GM23338 (cell line): ENCODE measurements at regions not wholly inside any gene's neighbourhood (a gene's known extent, or its start where the extent isn't known, plus 50 kb on each side); places are given as distances from the start of the nearest gene placed in this dataset.

Experiments used
- CREB1 ChIP-seq: fragments of 250-450 bp; sonication (Bioruptor Pico); IDR thresholded peaks from 2 replicates; pipeline ENCODE4 v1.5.0; 2020; ENCODE audit warnings: low read depth, mild to moderate bottlenecking, moderate library complexity
- EZH2 ChIP-seq: fragments of 200-600 bp; sonication (generic); IDR thresholded peaks from one replicate; pipeline ENCODE4 v1.8.0; 2017; ENCODE audit warnings: antibody characterized with exemption, mild to moderate bottlenecking, low read depth; ENCODE audit not compliant: unreplicated experiment
- EZH2phosphoT487 ChIP-seq: fragments of 200-600 bp; sonication (generic); IDR thresholded peaks from one replicate; pipeline ENCODE4 v1.8.1; 2018; ENCODE audit warnings: antibody characterized with exemption; ENCODE audit not compliant: unreplicated experiment
- JUNB ChIP-seq: IDR thresholded peaks from one replicate; pipeline ENCODE4 v1.6.1; 2016; ENCODE audit warnings: antibody characterized with exemption; ENCODE audit not compliant: unreplicated experiment
- POLR2AphosphoS5 ChIP-seq: IDR thresholded peaks from 2 replicates; pipeline ENCODE4 v1.6.1; 2016; ENCODE audit warnings: antibody characterized with exemption, low read depth
- ZNF331 ChIP-seq: fragments of 250-450 bp; sonication (Bioruptor Pico); IDR thresholded peaks from 2 replicates; pipeline ENCODE4 v1.5.0; 2020; ENCODE audit warnings: low read depth, mild to moderate bottlenecking, moderate library complexity
- TF ChIP-seq, protein P1 (sequence below), 2 experiments: fragments of 200-600 bp in 1 of 2; sonication (generic) in 1 of 2; conservative IDR thresholded peaks; 2 replicates each; pipeline versions ENCODE4 v1.5.1 to v1.6.1; 2016 to 2017; ENCODE audit warnings: antibody characterized with exemption in 2 of 2, low read depth in 2 of 2, mild to moderate bottlenecking in 2 of 2, moderate library complexity in 1 of 2
- TF ChIP-seq, protein P2 (sequence below): IDR thresholded peaks from one replicate; pipeline ENCODE4 v1.6.1; 2018; ENCODE audit warnings: antibody characterized with exemption; ENCODE audit not compliant: unreplicated experiment

DNA sequence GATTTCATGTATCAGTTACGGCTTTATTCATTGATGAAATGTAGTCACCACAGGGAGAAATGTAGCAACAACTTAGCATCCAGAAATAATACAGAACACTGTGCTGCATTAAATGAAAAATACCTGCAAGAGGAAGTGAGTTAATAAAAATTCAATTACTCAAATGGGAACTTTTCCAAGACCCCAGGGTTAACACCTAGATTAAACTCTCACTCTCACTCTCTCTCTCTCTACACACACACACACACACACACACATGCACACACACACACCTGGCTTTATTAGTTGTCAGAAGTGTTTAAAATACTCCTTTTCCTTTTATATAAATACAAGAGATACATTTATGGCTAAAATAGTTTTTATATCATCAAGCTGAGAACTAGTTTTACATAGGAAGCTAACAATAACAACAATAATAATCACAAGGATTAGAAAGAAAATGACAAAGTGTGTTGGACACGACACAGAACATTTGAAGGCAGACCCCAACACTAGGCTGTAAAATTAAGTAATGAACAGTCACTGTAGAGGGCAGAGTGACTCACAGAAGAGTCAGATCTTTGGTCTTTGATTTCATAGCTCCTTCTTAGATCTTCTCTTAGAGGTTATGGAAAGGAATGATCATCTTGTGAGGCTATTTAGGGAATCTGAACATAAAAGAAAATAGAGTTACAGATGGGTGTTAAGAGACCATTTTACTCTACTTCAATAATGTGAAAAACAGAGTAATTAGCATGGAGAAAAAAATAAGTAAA is 1266.0 kb upstream of the ADGRL2 start:
- TF ChIP-seq, protein P1, sequence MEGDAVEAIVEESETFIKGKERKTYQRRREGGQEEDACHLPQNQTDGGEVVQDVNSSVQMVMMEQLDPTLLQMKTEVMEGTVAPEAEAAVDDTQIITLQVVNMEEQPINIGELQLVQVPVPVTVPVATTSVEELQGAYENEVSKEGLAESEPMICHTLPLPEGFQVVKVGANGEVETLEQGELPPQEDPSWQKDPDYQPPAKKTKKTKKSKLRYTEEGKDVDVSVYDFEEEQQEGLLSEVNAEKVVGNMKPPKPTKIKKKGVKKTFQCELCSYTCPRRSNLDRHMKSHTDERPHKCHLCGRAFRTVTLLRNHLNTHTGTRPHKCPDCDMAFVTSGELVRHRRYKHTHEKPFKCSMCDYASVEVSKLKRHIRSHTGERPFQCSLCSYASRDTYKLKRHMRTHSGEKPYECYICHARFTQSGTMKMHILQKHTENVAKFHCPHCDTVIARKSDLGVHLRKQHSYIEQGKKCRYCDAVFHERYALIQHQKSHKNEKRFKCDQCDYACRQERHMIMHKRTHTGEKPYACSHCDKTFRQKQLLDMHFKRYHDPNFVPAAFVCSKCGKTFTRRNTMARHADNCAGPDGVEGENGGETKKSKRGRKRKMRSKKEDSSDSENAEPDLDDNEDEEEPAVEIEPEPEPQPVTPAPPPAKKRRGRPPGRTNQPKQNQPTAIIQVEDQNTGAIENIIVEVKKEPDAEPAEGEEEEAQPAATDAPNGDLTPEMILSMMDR (conservative IDR thresholded peaks at IDR 0.05; ENCODE audit: low read depth in 2 of 2): no peak
- TF ChIP-seq, protein P2, sequence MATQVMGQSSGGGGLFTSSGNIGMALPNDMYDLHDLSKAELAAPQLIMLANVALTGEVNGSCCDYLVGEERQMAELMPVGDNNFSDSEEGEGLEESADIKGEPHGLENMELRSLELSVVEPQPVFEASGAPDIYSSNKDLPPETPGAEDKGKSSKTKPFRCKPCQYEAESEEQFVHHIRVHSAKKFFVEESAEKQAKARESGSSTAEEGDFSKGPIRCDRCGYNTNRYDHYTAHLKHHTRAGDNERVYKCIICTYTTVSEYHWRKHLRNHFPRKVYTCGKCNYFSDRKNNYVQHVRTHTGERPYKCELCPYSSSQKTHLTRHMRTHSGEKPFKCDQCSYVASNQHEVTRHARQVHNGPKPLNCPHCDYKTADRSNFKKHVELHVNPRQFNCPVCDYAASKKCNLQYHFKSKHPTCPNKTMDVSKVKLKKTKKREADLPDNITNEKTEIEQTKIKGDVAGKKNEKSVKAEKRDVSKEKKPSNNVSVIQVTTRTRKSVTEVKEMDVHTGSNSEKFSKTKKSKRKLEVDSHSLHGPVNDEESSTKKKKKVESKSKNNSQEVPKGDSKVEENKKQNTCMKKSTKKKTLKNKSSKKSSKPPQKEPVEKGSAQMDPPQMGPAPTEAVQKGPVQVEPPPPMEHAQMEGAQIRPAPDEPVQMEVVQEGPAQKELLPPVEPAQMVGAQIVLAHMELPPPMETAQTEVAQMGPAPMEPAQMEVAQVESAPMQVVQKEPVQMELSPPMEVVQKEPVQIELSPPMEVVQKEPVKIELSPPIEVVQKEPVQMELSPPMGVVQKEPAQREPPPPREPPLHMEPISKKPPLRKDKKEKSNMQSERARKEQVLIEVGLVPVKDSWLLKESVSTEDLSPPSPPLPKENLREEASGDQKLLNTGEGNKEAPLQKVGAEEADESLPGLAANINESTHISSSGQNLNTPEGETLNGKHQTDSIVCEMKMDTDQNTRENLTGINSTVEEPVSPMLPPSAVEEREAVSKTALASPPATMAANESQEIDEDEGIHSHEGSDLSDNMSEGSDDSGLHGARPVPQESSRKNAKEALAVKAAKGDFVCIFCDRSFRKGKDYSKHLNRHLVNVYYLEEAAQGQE: no peak
- TF ChIP-seq JUNB (no peak), POLR2AphosphoS5 (no peak), EZH2phosphoT487 (no peak), EZH2 (no peak), CREB1 (CRISPR knock-in tag) (no peak), ZNF331 (CRISPR knock-in tag) (no peak)
